ENCODE measurements at regions not wholly inside any gene's neighbourhood (a gene's known extent, or its start where the extent isn't known, plus 50 kb on each side); places are given as distances from the start of the nearest gene placed in this dataset.
"Not testable (repeated sequence)": the region's sequence is repeated elsewhere in the genome, so short reads cannot be mapped to it uniquely, and the experiment has no call there.

DNA sequence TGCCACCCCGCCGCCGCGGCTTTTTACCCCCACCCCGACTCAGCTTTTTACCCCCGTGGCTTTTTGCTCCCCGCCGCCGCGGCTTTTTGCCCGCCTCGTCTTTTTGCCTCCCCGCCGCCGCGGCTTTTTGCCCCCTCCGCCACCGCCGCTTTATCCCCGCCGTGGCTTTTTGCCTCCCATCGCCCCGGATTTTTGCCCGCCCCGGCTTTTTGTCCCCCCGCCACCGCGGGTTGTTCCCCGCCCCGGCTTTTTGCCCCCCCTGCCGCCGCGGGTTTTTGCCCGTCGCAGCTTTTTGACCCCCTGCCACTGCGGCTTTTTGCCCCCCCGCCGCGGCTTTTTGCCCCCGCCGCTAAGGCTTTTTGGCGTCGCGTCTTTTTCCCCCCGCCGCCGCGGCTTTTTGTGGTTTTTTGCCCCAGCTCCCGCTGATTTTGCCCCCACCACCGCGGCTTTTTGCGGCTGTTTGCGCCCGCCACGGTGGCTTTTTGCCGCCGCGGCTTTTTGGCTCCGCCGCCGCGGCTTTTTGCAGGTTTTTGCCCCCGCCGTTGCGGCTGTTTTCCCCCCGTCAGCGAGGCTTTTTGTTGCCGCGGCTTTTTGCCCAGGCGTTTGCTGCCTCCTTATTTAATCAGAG is 597.2 kb downstream of the GOLGA6L6 start:
- Mint-ChIP-seq H3K27ac (no peak overlapping the region), H3K27me3 (no peaks in the 10 kb centered on the region), H3K9me3 (peaks cover 2 to 7% (median 4%) of the 10 kb centered on the region in 3 donors), H3K4me1 (no peaks in the 10 kb centered on the region), H3K4me3 (no peak overlapping the region), H3K36me3 (no peaks in the 10 kb centered on the region)

- H3K36me3 Mint-ChIP-seq, result no peaks in the 10 kb centered on the region
- H3K4me3 Mint-ChIP-seq, result no peak overlapping the region
- H3K27me3 Mint-ChIP-seq, result no peaks in the 10 kb centered on the region
- H3K9me3 Mint-ChIP-seq, result peaks cover 2 to 7% (median 6%) of the 10 kb centered on the region in 3 donors
- H3K27ac Mint-ChIP-seq, result no peak overlapping the region
- H3K4me1 Mint-ChIP-seq, result no peaks in the 10 kb centered on the region
Measured at GRCh38 chr15:19943515-19943914, 598.1 kb downstream of the GOLGA6L6 start.

DNA sequence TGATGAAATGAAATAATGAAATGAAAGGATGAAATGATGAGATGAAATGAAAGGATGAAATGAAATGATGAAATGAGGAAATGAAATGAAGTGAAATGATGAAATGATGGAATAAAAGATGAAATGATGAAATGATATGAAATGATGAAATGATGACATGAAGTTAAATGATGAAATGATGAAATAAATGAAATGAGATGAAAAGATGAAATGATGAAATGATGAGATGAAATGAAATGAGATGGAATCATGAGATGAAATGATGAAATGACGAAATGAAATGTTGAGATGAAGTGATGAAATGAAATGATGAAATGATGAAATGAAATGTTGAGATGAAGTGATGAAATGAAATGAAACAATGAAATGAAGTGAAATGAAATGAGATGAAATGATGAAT is 638.3 kb downstream of the GOLGA6L6 start:
- H3K4me3 Mint-ChIP-seq, H3K4me1 Mint-ChIP-seq, H3K27ac Mint-ChIP-seq, H3K27me3 Mint-ChIP-seq, H3K36me3 Mint-ChIP-seq: not testable (repeated sequence)
- H3K9me3 Mint-ChIP-seq, result peaks cover 15 to 19% (median 17%) of the 10 kb centered on the region in 3 donors

DNA sequence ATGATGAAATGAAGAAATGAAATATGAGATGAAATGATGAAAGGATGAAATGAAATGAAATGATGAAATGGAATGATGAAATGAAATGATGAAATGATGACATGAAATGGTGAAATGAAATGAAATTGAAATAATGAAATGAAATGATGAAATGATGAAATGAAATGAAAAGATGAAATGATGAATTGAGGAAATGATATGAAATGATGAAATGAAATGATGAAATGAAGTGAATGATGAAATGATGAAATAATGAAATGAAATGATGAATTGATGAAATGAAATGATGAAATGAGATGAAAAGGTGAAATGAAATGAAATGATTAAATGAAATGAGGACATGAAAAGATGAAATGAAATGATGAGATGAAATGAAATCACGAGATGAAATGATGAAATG is 639.2 kb downstream of the GOLGA6L6 start:
- not testable (repeated sequence) for H3K27ac Mint-ChIP-seq, H3K4me1 Mint-ChIP-seq, H3K27me3 Mint-ChIP-seq, H3K4me3 Mint-ChIP-seq, H3K36me3 Mint-ChIP-seq
- H3K9me3 Mint-ChIP-seq, result peaks cover 15 to 19% (median 16%) of the 10 kb centered on the region in 3 donors

- not testable (repeated sequence) for H3K27ac Mint-ChIP-seq, H3K4me1 Mint-ChIP-seq, H3K36me3 Mint-ChIP-seq, H3K4me3 Mint-ChIP-seq, H3K27me3 Mint-ChIP-seq
- H3K9me3 Mint-ChIP-seq, result peaks cover 15 to 19% (median 16%) of the 10 kb centered on the region in 3 donors
Measured at GRCh38 chr15:19901414-19901813, 640.2 kb downstream of the GOLGA6L6 start.

DNA sequence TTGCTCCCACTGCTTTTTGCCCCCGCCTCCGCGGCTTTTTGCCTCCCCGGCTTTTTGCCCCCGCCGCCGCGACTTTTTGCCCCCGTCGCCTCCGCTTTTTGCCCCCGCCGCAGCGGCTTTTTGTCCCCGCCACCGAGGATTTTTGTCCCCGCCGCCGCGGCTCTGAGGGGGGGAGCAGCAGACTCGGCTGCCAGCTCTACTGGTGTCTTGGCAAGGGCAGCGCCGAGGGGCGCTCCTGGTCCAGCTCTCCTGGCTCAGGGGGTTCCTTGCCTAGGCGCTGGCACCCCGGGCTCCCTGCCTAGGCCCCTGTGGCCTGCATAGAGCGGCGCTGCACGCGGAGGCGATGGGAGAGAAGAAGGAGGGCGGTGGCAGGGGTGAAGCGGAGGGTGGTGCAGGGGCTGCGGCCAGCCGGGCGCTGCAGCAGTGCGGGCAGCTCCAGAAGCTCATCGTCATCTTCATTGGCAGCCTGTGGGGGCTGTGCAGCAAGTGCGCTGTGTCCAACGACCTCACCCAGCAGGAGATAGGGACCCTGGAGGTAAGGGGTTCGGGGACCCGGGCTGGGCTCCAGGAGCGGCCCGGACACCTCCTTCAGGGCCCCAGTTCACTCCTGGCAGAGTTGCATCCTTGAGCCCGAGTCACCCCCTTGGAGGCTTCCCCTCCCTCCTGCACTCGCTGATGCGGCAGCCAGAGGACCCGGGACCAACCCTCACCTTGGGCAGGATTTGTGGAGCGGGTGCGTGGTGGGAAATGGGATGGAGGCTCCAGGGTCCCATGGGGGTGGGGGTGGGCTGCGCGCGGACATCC is 642.4 kb downstream of the GOLGA6L6 start:
- H3K4me1 Mint-ChIP-seq, result peaks cover 0 to 6% (median 2%) of the 10 kb centered on the region in 3 donors
- H3K9me3 Mint-ChIP-seq, result peaks cover 15 to 19% (median 16%) of the 10 kb centered on the region in 3 donors
- no peak overlapping the region for H3K4me3 Mint-ChIP-seq
- no peaks in the 10 kb centered on the region for H3K27me3 Mint-ChIP-seq
- H3K36me3 Mint-ChIP-seq, result no peaks in the 10 kb centered on the region
- no peak overlapping the region for H3K27ac Mint-ChIP-seq

DNA sequence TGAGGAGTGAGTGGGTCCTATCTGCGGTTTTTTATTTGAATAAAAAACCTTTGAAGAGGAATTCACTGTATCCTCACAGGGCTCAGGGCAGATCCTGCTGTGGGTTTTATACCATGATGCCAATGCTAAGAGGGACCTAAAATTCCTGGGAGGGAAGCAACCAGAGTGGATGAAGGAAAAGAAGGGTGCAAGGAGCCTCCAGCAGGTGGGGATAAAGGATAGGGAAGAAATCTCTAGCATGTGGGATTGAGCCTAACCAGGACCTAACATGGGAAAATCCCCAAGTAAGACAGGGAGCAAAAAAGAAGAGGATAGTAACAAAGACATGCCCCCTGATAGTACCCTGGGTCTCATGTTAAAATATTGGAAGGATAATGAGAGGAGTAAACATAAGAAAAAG is 652.8 kb downstream of the GOLGA6L6 start:
- not testable (repeated sequence) for H3K27ac Mint-ChIP-seq, H3K4me1 Mint-ChIP-seq, H3K27me3 Mint-ChIP-seq, H3K36me3 Mint-ChIP-seq, H3K4me3 Mint-ChIP-seq, H3K9me3 Mint-ChIP-seq

GRCh38 chr15:19844061-19844460 is 697.5 kb downstream of the GOLGA6L6 start:
- H3K4me1 Mint-ChIP-seq, H3K27me3 Mint-ChIP-seq, H3K36me3 Mint-ChIP-seq, H3K27ac Mint-ChIP-seq, H3K9me3 Mint-ChIP-seq, H3K4me3 Mint-ChIP-seq: not testable (repeated sequence)
